ENCODE measurements at regions not wholly inside any gene's neighbourhood (a gene's known extent, or its start where the extent isn't known, plus 50 kb on each side); places are given as distances from the start of the nearest gene placed in this dataset.

GRCh38 chr5:144582066-144582465, 411.4 kb downstream of the KCTD16 start:
- no peak for DNase-seq (ENCODE audit: low spot score)
- no peak for TF ChIP-seq CTCF (IDR thresholded peaks at IDR 0.05; ENCODE audit: extremely low read depth, missing control alignments)

- DNase-seq (ENCODE audit: low spot score), result no peak
- no peak for TF ChIP-seq CTCF (IDR thresholded peaks at IDR 0.05; ENCODE audit: extremely low read depth, missing control alignments)
These were observed 410.4 kb downstream of the KCTD16 start for GRCh38 chr5:144581044-144581443.

DNA sequence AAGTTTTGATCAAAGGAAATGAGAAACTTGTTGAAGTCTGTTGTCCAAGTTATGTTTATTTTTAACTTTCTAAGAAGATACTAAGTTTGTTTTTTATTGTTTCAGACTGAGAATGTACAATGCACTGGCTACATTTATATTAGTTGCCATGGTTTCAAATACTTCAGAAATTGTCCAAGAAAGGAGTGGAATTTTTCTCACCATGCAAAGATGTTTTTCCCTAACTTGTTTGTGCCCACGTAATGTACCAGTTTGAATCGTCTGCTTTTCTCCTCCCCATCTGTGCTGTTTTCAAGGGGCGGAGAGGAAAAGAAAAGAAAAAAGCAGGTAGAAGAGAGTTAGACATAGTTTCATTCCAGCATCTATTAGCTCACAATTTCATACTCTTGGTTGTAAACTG, 407.0 kb downstream of the KCTD16 start:
- no peak for DNase-seq (ENCODE audit: low spot score)
- TF ChIP-seq CTCF (IDR thresholded peaks at IDR 0.05; ENCODE audit: extremely low read depth, missing control alignments), result no peak

DNA sequence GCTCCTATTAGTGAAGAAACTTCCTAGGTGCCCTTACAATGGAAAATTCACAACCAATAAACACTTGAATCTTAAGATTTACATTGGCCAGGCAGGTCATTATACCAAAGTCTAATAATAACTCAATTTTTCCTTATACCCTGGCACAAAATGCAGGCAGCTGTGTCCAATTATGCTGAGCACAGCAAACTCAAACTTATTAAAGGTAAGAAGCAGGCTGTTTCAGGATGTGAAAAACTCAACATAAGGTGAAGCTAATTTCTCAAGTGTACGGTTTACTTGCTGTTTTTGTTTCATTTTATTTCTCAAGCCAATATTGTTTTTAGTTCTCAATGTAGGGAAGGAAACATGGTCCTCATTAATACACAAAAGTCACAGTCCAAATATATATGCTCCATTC, 405.1 kb downstream of the KCTD16 start:
- no peak for TF ChIP-seq CTCF (IDR thresholded peaks at IDR 0.05; ENCODE audit: extremely low read depth, missing control alignments)
- no peak for DNase-seq (ENCODE audit: low spot score)

DNA sequence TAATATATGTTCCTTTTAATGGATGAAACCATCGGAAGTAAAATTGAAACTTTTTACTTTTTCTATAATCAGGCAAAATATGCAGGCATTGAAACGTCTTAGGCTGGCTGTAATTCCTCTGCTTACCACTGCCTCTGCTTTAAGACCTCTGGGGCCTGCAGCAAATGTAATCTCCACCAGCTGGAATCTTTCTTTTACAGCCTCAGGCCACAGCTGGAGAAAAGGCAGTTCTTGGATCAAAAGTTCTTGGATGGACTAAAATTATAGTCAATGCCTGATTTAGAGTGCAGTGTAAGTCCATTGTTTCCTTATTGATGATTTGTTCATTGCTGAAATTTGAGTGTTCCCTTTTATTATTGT, 396.7 kb downstream of the KCTD16 start:
- no peak for DNase-seq (ENCODE audit: low spot score)
- TF ChIP-seq CTCF (IDR thresholded peaks at IDR 0.05; ENCODE audit: extremely low read depth, missing control alignments), result no peak

GRCh38 chr5:144566747-144567420, 396.2 kb downstream of the KCTD16 start:
- no peak for TF ChIP-seq CTCF (IDR thresholded peaks at IDR 0.05; ENCODE audit: extremely low read depth, missing control alignments)
- DNase-seq (ENCODE audit: low spot score), result no peak

DNA sequence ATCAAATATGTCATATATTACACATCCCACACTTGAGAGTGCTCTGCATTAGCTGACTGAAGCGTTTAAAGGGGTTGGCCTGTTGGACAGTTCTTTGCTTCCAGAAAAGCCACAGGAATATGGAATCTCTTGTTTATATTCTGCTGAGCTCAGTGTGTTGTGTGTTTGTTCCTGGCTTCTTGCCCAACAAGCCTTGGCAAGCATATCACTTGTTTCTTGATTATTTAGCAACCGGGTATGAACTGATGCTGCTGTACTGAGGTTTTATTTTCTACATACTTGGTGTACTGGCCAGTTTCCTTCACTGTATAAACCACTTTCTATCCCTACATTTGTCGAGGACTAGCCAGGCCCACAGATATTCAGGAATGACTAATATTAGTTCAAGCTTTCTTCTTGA, 378.9 kb downstream of the KCTD16 start:
- no peak for TF ChIP-seq CTCF (IDR thresholded peaks at IDR 0.05; ENCODE audit: extremely low read depth, missing control alignments)
- no peak for DNase-seq (ENCODE audit: low spot score)
